OCI-LY1 (cell line): ENCODE measurements at regions not wholly inside any gene's neighbourhood (a gene's known extent, or its start where the extent isn't known, plus 50 kb on each side); places are given as distances from the start of the nearest gene placed in this dataset.

ENCODE experiments used
- H2AFZ ChIP-seq: fragments of 200-600 bp; sonication (generic), shearing (Covaris generic); 2 replicates; pipeline ENCODE4 v1.6.0; 2014; ENCODE audit warnings: antibody characterized with exemption, mild to moderate bottlenecking, low read length
- H3F3A ChIP-seq: fragments of 200-600 bp; sonication (generic), shearing (Covaris generic); 2 replicates; pipeline ENCODE4 v1.6.0; 2014; ENCODE audit warnings: mild to moderate bottlenecking, antibody characterized with exemption, low read length, moderate library complexity; ENCODE audit not compliant: insufficient read depth
- H3K27ac ChIP-seq: fragments of 200-600 bp; sonication (generic); 2 replicates; pipeline ENCODE4 v1.5.1; 2014; ENCODE audit warnings: low read length, mixed run types, mild to moderate bottlenecking, low read depth; ENCODE audit not compliant: poor library complexity, severe bottlenecking
- H3K27me3 ChIP-seq: fragments of 200-600 bp; sonication (generic); 2 replicates; pipeline ENCODE4 v1.6.0; 2014; ENCODE audit warnings: antibody characterized with exemption, mild to moderate bottlenecking, low read length, moderate library complexity; ENCODE audit not compliant: insufficient read depth
- H3K36me3 ChIP-seq: fragments of 200-600 bp; sonication (generic); 2 replicates; pipeline ENCODE4 v1.6.1; 2014; ENCODE audit warnings: mild to moderate bottlenecking, antibody characterized with exemption, low read length, moderate library complexity, mixed read lengths; ENCODE audit not compliant: insufficient read depth
- H3K4me1 ChIP-seq: fragments of 200-600 bp; sonication (generic); 2 replicates; pipeline ENCODE4 v1.5.1; 2014; ENCODE audit warnings: mild to moderate bottlenecking, low read length, moderate library complexity; ENCODE audit not compliant: insufficient read depth, severe bottlenecking
- H3K4me2 ChIP-seq: fragments of 200-600 bp; sonication (generic), shearing (Covaris generic); 2 replicates; pipeline ENCODE4 v1.6.1; 2014; ENCODE audit warnings: low read length
- H3K4me3 ChIP-seq: fragments of 200-600 bp; sonication (generic); 2 replicates; pipeline ENCODE4 v1.5.1; 2014; ENCODE audit warnings: low read length, low read depth, mild to moderate bottlenecking, mixed read lengths; ENCODE audit not compliant: poor library complexity, severe bottlenecking
- H3K79me2 ChIP-seq: fragments of 200-600 bp; shearing (Covaris generic); 2 replicates; pipeline ENCODE4 v1.6.1; 2016; ENCODE audit warnings: mixed run types, low read length, mixed read lengths; ENCODE audit not compliant: insufficient read depth
- H3K9ac ChIP-seq: fragments of 200-600 bp; sonication (generic), shearing (Covaris generic); 2 replicates; pipeline ENCODE4 v1.6.1; 2014; ENCODE audit warnings: mild to moderate bottlenecking, low read length, mixed read lengths
- H3K9me2 ChIP-seq: fragments of 200-600 bp; sonication (generic), shearing (Covaris generic); 2 replicates; pipeline ENCODE4 v1.6.1; 2014; ENCODE audit warnings: low read depth, mild to moderate bottlenecking, low read length, mixed read lengths
- H3K9me3 ChIP-seq: fragments of 200-600 bp; shearing (Covaris generic); 2 replicates; pipeline ENCODE4 v1.6.1; 2014; ENCODE audit warnings: low read length, mixed read lengths
- H4K20me1 ChIP-seq: fragments of 200-600 bp; sonication (generic), shearing (Covaris generic); 2 replicates; pipeline ENCODE4 v1.6.0; 2016; ENCODE audit warnings: mild to moderate bottlenecking, low read length; ENCODE audit not compliant: insufficient read depth
- CTCF ChIP-seq: fragments of 200-600 bp; sonication (generic), shearing (Covaris generic); IDR thresholded peaks from 2 replicates; pipeline ENCODE4 v1.5.1; 2017; ENCODE audit warnings: mild to moderate bottlenecking, antibody characterized with exemption, low read length, moderate library complexity, mixed read lengths
- EZH2 ChIP-seq: fragments of 200-600 bp; sonication (generic), shearing (Covaris generic); IDR thresholded peaks from 2 replicates; pipeline ENCODE4 v1.8.0; 2017; ENCODE audit warnings: borderline replicate concordance, mixed run types, mild to moderate bottlenecking, antibody characterized with exemption, low read length, moderate library complexity, mixed read lengths

- Histone ChIP-seq H2AFZ (no peak overlapping the region), H3K9me2 (no peaks in the 10 kb centered on the region), H3K36me3 (no peaks in the 10 kb centered on the region), H3K27ac (no peak overlapping the region), H3K9ac (no peak overlapping the region), H3F3A (no peaks in the 10 kb centered on the region), H3K27me3 (no peaks in the 10 kb centered on the region), H3K79me2 (no peaks in the 10 kb centered on the region), H3K4me2 (no peak overlapping the region), H3K9me3 (no peaks in the 10 kb centered on the region), H3K4me1 (no peaks in the 10 kb centered on the region), H3K4me3 (no peak overlapping the region), H4K20me1 (no peaks in the 10 kb centered on the region)
- no peak for TF ChIP-seq CTCF
- TF ChIP-seq EZH2 = no peak
These were observed 254.3 kb upstream of the FIGN start for GRCh38 chr2:163990101-163990500.

GRCh38 chr2:163987175-163987940, 251.6 kb upstream of the FIGN start:
- H3K9me3 ChIP-seq = no peaks in the 10 kb centered on the region
- TF ChIP-seq CTCF (no peak), EZH2 (no peak)
- H3K79me2 ChIP-seq = no peaks in the 10 kb centered on the region
- H3K4me1 ChIP-seq = no peaks in the 10 kb centered on the region
- no peak overlapping the region for H3K4me3 ChIP-seq
- H2AFZ ChIP-seq = no peak overlapping the region
- H3K27ac ChIP-seq = no peak overlapping the region
- no peaks in the 10 kb centered on the region for H4K20me1 ChIP-seq
- H3K36me3 ChIP-seq = no peaks in the 10 kb centered on the region
- no peak overlapping the region for H3K4me2 ChIP-seq
- H3K9ac ChIP-seq = no peak overlapping the region
- H3K9me2 ChIP-seq = no peaks in the 10 kb centered on the region
- H3F3A ChIP-seq = no peaks in the 10 kb centered on the region
- H3K27me3 ChIP-seq = no peaks in the 10 kb centered on the region

- no peak overlapping the region for H3K4me2 ChIP-seq
- no peaks in the 10 kb centered on the region for H3K36me3 ChIP-seq
- no peaks in the 10 kb centered on the region for H4K20me1 ChIP-seq
- H3K79me2 ChIP-seq = no peaks in the 10 kb centered on the region
- H3K4me1 ChIP-seq = no peaks in the 10 kb centered on the region
- H3K9me2 ChIP-seq = no peaks in the 10 kb centered on the region
- H3K4me3 ChIP-seq = no peak overlapping the region
- H2AFZ ChIP-seq = no peak overlapping the region
- H3K27ac ChIP-seq = no peak overlapping the region
- no peak for TF ChIP-seq EZH2
- TF ChIP-seq CTCF = no peak
- H3F3A ChIP-seq = no peaks in the 10 kb centered on the region
- H3K9ac ChIP-seq = no peak overlapping the region
- H3K27me3 ChIP-seq = no peaks in the 10 kb centered on the region
- H3K9me3 ChIP-seq = no peaks in the 10 kb centered on the region
These were observed 249.2 kb upstream of the FIGN start for GRCh38 chr2:163984986-163985385.
